ENCODE measurements at regions not wholly inside any gene's neighbourhood (a gene's known extent, or its start where the extent isn't known, plus 50 kb on each side); places are given as distances from the start of the nearest gene placed in this dataset.

GRCh38 chr13:97058391-97058790, 64.1 kb upstream of the OXGR1 start:
- TF ChIP-seq EZH2 (IDR thresholded peaks at IDR 0.05; ENCODE audit: insufficient read depth, poor library complexity, severe bottlenecking) (no peak), EZH2phosphoT487 (IDR thresholded peaks at IDR 0.05; ENCODE audit: insufficient read depth, low read depth) (no peak)

Data from GM23248 (cell line).